Body of pancreas (tissue), 4 donors: ENCODE measurements at regions not wholly inside any gene's neighbourhood (a gene's known extent, or its start where the extent isn't known, plus 50 kb on each side); places are given as distances from the start of the nearest gene placed in this dataset.

Experiments
- ATAC-seq: fragments of 150-250 bp; one replicate; pipeline ENCODE4 v1.9.1; 2016
- DNase-seq, 4 donors: peaks; one replicate each; pipeline ENCODE4 v3.0.0-alpha.2; 2019
- H3K27ac ChIP-seq, 4 donors: fragments of 200-600 bp; sonication (generic); 1 replicate in 3 of 4; 2 replicates in 1 of 4; pipeline versions ENCODE4 v1.5.1 to v1.6.1; 2016 to 2019; ENCODE audit warnings: mild to moderate bottlenecking in 1 of 4, mixed read lengths in 1 of 4, moderate library complexity in 1 of 4
- H3K27me3 ChIP-seq, 2 donors: fragments of 200-600 bp; sonication (generic); one replicate each; pipeline ENCODE4 v1.6.0; 2016; ENCODE audit warnings: mild to moderate bottlenecking in 1 of 2
- H3K36me3 ChIP-seq, 2 donors: fragments of 200-600 bp; sonication (generic); replicated peaks in 1 of 2; 2 replicates each; pipeline ENCODE4 v1.5.1; 2016; ENCODE audit warnings: low read depth in 2 of 2; ENCODE audit not compliant: insufficient read depth in 1 of 2
- H3K4me1 ChIP-seq: fragments of 200-600 bp; sonication (generic); one replicate; pipeline ENCODE4 v1.6.0; 2016
- H3K4me3 ChIP-seq, 2 donors: fragments of 200-600 bp; sonication (generic); 1 replicate in 1 of 2; 2 replicates in 1 of 2; pipeline ENCODE4 v1.5.1; 2016 to 2019
- H3K9me3 ChIP-seq, 3 donors: fragments of 200-600 bp; sonication (generic); 1 replicate in 2 of 3; 2 replicates in 1 of 3; pipeline ENCODE4 v1.5.1; 2016
- POLR2A ChIP-seq, 3 donors: fragments of 450-650 bp; IDR thresholded peaks; one replicate each; pipeline ENCODE4 v1.6.1; 2016; ENCODE audit warnings: antibody characterized with exemption in 3 of 3, mild to moderate bottlenecking in 2 of 3
- WGBS, 2 donors: methylation state at CpG; one replicate each; pipeline ENCODE4 v1.1.5; 2017; 5-methylcytosine and 5-hydroxymethylcytosine counted together
- intact Hi-C: fragments of 100-400 bp; cut with DNase I; formaldehyde crosslinking; loops from one replicate; pipeline ENCODE4 v1.15.1; 2023
- TF ChIP-seq, protein P1 (sequence below), 7 experiments: fragments of 450-650 bp in 4 of 7; fragments of 200-600 bp in 3 of 7; sonication (generic) in 3 of 7; IDR thresholded peaks; one replicate each; pipeline ENCODE4 v1.5.1; 2016 to 2019; ENCODE audit warnings: antibody characterized with exemption in 7 of 7

GRCh38 chr10:10630281-10630680, 387.4 kb upstream of the CELF2 start:
- no peak overlapping the region for H3K27ac ChIP-seq
- TF ChIP-seq POLR2A (IDR thresholded peaks at IDR 0.05), result no peak
- no peak for ATAC-seq

DNA sequence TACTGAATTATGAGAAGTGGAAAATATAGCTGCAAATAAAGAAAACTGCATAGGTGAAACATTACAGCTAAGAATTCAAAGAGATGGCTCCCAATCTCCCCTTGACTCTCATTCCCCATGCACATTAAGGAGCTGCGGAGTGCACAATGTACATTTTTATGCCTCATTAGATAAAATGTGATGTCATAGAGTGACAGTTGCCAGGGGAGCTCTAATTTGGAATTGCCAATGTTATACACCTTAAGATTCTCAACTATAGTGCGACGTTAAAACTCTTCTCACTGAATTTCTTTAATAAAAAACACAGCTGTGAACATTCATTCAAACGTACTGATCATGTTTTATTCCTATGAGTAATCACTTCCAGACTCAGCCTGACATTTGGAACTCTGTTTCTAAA, 386.9 kb upstream of the CELF2 start:
- TF ChIP-seq, protein P1, sequence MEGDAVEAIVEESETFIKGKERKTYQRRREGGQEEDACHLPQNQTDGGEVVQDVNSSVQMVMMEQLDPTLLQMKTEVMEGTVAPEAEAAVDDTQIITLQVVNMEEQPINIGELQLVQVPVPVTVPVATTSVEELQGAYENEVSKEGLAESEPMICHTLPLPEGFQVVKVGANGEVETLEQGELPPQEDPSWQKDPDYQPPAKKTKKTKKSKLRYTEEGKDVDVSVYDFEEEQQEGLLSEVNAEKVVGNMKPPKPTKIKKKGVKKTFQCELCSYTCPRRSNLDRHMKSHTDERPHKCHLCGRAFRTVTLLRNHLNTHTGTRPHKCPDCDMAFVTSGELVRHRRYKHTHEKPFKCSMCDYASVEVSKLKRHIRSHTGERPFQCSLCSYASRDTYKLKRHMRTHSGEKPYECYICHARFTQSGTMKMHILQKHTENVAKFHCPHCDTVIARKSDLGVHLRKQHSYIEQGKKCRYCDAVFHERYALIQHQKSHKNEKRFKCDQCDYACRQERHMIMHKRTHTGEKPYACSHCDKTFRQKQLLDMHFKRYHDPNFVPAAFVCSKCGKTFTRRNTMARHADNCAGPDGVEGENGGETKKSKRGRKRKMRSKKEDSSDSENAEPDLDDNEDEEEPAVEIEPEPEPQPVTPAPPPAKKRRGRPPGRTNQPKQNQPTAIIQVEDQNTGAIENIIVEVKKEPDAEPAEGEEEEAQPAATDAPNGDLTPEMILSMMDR (IDR thresholded peaks at IDR 0.05), result no peak
- no peak for TF ChIP-seq POLR2A (IDR thresholded peaks at IDR 0.05)
- Histone ChIP-seq H3K27me3 (peaks cover 0 to under 1% of the 10 kb centered on the region in 2 donors), H3K4me3 (no peak overlapping the region), H3K9me3 (no peaks in the 10 kb centered on the region), H3K4me1 (no peaks in the 10 kb centered on the region), H3K36me3 (no peaks in the 10 kb centered on the region), H3K27ac (no peak overlapping the region)
- 79 to 80% methylated on average over 4 of the region's 4 CpGs for WGBS, 2 donors
- no peak for ATAC-seq
- DNase-seq, result no peak
- intact Hi-C loops, result no loop called here

More at GRCh38 chr10:10630281-10630680, 387.4 kb upstream of the CELF2 start:
- H3K27me3 ChIP-seq, result no peaks in the 10 kb centered on the region
- DNase-seq, result no peak
- intact Hi-C loops, result no loop called here
- no peaks in the 10 kb centered on the region for H3K9me3 ChIP-seq
- no peaks in the 10 kb centered on the region for H3K4me1 ChIP-seq
- H3K4me3 ChIP-seq, result no peak overlapping the region
- no peaks in the 10 kb centered on the region for H3K36me3 ChIP-seq
- WGBS, 2 donors, result 34 to 46% methylated on average over 3 of the region's 3 CpGs

- no peaks in the 10 kb centered on the region for H3K9me3 ChIP-seq
- intact Hi-C loops, result no loop called here
- H3K27me3 ChIP-seq, result no peaks in the 10 kb centered on the region
- TF ChIP-seq, protein P1 (IDR thresholded peaks at IDR 0.05), result no peak
- no peak for TF ChIP-seq POLR2A (IDR thresholded peaks at IDR 0.05)
- 45% methylated on average over 1 of the region's 1 CpG for WGBS, 2 donors
- H3K27ac ChIP-seq, result no peak overlapping the region
- no peaks in the 10 kb centered on the region for H3K4me1 ChIP-seq
- ATAC-seq, result no peak
- H3K36me3 ChIP-seq, result no peaks in the 10 kb centered on the region
- DNase-seq, result no peak
- no peak overlapping the region for H3K4me3 ChIP-seq
Measured at GRCh38 chr10:10642189-10642588, 375.5 kb upstream of the CELF2 start.

DNA sequence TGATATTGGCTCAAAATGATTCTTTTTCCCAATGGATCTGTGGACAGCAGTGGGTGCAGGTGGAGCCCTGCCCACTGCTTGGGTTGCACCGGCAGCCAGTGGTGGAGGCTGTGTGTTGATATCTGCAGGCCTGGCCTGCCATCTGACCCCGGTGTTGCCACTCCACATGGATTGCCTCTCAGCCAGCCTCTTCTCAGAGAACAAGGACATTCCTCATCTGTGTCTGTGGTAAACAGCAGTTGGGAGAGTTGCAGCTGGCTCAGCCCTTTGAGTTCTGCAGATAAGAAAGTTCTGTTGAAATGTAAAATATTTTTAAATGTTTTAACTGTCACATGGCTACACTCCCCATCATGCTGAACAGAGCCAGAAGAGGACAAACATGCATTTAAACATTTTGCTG, 374.9 kb upstream of the CELF2 start:
- no peaks in the 10 kb centered on the region for H3K27me3 ChIP-seq
- H3K9me3 ChIP-seq, result no peaks in the 10 kb centered on the region
- no peak for TF ChIP-seq POLR2A (IDR thresholded peaks at IDR 0.05)
- TF ChIP-seq, protein P1 (IDR thresholded peaks at IDR 0.05), result no peak
- intact Hi-C loops, result no loop called here
- H3K4me3 ChIP-seq, result no peak overlapping the region
- no peak overlapping the region for H3K27ac ChIP-seq
- H3K36me3 ChIP-seq, result no peaks in the 10 kb centered on the region
- H3K4me1 ChIP-seq, result no peaks in the 10 kb centered on the region
- WGBS, 2 donors, result 0 to 2% methylated on average over 1 to 2 of the region's 2 CpGs
- ATAC-seq (peak; percentile 47), DNase-seq (peak; percentile 13 to 43 (median 16))

- Histone ChIP-seq H3K4me1 (no peaks in the 10 kb centered on the region), H3K27ac (no peak overlapping the region), H3K36me3 (no peaks in the 10 kb centered on the region), H3K9me3 (no peaks in the 10 kb centered on the region), H3K27me3 (no peaks in the 10 kb centered on the region), H3K4me3 (no peak overlapping the region)
- WGBS, 2 donors, result 40 to 56% methylated on average over 4 to 5 of the region's 5 CpGs
- ATAC-seq (no peak), DNase-seq (no peak)
- intact Hi-C loops, result no loop called here
- TF ChIP-seq, protein P1 (IDR thresholded peaks at IDR 0.05), result no peak
- TF ChIP-seq POLR2A (IDR thresholded peaks at IDR 0.05), result no peak
Measured at GRCh38 chr10:10644008-10644646, 373.5 kb upstream of the CELF2 start.
